COR-L47 (cell line): ENCODE measurements at regions not wholly inside any gene's neighbourhood (a gene's known extent, or its start where the extent isn't known, plus 50 kb on each side); places are given as distances from the start of the nearest gene placed in this dataset.
"Not testable (repeated sequence)": the region's sequence is repeated elsewhere in the genome, so short reads cannot be mapped to it uniquely, and the experiment has no call there.

ENCODE experiments used
- DNase-seq: peaks from one replicate; lab custom pipeline; 2025; lab: John Stamatoyannopoulos, UW

DNA sequence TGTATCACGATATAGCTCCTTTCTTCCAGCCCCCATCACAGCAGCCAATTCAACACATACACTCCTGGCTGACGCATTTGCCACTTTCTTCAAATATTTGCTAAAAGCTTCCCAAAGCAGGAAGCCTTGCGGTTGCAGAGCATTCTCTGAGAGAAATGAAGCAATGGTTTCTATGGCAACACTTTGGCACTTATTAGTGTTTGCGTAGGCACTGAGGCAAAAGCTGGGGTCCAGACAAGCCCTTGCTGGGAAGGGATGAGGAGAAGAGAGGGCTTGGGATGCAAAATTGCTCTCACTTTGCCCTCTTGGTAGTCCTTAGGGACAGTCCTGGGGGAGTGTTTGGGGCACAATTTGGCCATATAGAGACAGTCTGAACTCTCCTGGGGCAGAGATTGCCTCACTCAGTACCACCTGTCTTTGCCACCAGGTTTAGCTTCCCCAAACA, 55.0 kb upstream of the PAK3 start:
- no peak for DNase-seq

DNA sequence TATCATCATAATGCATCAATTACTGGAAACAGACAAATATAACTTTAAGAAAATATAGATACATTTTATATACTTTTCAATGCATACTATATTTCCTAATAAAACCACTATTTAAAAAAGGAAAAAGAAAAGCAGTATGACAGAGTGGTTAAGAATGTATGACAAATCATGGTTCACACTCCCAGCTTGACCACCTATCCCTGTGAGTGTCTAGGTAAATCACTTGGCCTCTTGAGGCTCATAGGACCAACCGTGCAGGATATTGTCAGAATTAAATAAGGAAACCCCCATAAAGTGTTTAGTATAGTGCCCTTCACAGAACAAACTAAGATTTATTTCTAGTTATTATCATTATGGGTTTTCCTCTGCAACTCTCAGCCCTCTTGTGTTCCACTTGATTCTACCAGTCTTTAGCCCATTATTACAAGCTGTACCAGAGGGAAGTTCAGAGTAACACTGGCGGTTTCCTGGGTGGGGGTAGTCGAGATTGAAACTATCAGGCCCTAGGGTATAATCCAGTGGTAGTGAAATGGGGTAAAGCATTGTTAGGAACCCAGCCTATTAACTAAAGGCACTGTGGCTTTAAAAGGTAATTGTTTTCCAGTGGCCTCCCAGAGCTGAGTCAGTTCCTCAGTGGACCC, 55.5 kb upstream of the PAK3 start:
- DNase-seq, result no peak

DNA sequence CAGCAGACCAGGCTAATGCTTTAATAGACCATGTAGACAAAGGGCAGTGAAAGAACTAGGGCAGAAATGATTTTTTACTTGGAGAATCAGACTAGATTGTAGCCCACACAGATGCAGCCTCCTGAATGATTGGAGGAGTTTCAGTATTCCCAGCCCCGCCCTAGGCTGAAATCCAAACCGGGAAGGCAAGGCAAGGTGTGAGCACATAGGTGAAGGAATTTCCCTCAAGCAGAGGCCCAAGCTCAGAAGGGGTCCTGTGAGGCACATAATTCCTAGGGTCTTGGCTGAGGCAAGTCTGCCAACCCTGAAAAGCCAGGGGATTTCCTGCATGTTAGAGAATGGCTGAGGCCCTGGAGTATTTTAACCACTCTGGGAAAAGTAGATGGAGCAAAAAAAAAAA, 56.4 kb upstream of the PAK3 start:
- DNase-seq, result no peak

DNA sequence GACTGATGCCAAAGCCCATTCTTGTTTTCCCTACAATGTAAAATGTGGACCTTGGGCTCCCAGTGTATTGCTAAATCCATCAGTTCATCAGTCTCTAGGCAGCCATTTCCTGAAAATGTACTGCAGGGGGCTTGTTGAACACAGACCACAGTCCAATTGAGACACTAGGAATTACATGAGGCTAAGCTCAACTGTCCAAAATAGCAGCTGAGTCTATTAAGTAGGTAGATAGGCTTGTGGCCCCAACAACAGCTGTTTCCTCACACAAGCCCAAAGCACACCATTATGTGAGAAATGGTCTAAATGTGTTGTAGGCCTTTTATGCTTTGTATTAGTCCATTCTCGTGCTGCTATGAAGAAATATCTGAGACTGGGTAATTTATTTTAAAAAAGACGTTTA, 60.0 kb upstream of the PAK3 start:
- no peak for DNase-seq

DNA sequence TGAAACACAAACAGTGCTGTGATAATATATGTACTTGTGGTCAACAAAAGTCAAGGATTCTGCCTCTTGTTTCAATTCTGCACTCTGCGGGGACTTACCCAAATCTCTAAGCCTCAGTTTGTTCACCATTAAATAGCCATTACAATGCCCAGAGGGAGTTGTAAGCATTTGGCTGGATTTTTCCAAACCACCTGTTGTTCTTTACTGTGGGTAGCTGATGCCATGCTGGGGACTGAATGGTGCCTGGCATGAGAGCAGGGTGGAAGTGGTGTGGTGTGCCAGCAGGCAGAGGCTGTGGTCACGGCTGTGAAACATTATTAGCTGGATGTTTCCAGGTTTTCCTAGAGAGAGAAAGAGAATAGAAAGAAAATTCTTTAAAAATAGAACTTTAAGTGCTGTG, 60.7 kb upstream of the PAK3 start:
- DNase-seq, result no peak

DNA sequence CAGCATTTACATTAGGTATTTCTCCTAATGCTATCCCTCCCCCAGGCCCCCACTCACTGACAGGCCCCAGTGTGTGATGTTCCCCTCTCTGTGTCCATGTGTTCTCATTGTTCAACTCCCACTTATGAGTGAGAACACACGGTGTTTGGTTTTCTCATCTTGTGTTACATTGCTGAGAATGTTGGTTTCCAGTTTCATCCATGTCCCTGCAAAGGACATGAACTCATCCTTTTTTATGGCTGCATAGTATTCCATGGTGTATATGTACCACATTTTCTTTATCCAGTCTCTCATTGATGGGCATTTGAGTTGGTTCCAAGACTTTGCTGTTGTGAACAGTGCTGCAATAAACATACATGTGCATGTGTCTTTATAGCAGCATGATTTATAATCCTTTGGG, 73.0 kb upstream of the PAK3 start:
- DNase-seq, result not testable (repeated sequence)

DNA sequence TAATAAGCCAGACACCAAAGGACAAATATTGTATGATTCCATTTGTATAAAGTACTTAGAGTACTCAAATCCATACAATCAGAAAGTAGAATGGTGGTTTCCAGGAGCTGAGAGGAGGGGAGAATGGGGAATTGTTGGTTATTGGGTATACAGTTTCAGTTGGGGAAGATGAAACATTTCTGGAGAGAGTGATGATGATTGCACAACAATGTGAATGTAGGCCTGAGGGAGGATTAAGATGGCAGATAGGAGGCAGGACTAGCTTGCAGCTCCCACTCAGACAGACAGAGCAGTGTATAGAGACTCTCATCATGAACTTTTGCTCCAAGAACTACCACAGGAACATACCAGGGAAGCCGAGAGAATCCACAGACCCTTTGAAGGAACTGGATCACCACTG, 75.7 kb upstream of the PAK3 start:
- DNase-seq, result no peak

DNA sequence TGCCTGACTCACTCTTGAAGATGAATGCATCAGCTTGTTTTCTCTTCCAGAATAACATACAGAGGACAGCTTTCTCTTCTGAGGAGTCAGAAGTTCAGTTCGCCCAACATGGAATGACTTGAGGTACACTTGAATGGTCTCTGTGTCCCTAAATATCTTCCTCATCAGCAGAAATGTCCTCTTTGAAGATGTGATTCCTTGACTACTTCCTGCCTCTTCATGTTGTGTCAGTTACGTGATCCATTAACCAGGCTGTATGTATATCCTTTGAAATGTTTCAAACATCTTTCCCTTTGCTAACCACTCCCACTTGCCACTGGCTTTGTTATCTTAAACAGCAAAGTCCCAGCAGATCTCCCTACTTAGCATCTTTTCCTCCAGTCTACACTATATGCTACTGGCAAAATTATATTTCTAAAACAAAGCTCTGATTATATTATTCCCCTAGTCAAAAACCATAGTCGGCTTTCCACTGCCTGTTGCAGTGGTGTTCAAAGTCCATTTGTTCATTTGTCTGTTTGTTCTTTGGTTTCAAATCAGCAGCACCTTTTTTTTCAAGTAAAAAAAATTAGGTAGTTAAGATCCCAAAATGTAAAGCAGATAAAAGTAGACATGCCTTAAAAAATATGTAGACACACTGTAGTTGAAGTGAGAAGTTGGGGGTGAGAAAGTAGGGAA, 82.1 kb upstream of the PAK3 start:
- DNase-seq, result no peak

DNA sequence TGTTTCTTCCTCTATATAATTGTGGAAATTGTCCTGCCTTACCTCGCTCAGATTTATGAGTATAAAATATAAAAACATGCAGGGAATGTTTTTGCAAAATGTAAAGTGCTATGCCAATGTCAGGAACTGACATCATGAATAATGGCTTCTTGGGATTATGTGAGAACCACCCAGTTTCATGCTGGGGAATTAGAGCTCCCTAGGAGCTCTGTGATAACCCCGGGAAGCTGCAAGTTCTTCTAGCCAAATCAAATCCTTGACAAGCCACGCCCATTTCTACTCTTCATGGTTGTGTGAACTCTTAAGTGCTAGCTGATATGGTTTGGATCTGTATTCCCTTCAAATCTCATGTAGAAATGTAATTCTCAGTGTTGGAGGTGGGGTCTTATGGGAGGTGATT, 85.9 kb upstream of the PAK3 start:
- DNase-seq, result no peak

DNA sequence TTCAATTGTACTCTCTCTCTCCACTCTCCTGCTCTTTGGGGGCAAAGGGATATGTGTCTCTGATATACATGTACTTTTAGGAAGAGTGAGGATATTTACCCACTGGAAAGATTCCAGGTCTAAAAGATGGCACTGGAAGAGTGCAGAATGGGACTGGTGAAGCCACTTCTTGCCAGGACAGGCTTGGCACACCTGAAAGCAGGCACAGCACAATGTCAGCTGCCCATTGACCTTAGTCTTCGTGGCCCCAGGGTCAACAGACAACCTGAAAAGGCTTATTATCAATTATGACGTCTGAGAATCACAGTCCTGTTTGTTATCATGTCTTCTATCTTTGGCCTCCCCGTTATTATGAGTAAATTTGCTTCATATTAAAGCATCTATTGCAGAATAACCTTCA, 86.7 kb upstream of the PAK3 start:
- DNase-seq, result no peak

DNA sequence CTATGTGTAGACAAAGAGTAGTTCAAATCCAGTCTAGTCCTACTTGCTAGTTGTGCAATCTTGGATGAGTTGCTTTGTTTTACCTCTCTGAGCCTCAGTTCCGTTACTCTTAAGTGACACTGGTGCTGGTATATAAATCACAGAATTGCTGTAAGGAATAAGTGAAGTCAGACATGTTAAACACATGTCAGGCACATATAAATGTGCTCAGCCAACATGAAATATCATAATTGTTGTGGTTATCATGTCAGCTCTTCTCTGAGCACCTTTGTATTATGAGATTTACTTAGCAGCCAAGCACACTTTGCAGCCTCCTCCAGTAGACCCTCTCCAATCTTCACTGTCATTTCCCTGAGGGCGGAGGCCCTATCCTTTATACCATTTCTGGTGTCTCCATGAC, 87.9 kb upstream of the PAK3 start:
- no peak for DNase-seq

DNA sequence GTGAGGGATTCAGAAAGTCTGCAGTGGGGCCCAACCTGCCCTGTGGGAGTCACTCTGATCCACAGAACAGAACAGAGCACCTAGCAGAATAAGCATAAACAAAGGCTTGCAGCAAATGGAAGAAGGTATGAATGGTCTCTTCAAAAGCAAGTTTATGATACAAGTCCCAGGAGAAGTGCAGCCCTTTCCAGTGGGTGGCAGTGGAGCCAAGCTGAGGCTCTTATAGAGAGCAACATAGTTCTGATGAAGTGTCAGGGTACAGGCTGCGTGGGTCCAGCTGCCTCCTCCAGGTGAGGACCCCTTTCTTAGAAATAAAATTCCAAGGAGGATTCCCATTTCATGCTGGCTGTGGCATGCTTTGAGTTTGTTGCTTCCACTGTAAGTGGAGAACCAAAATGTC, 88.8 kb upstream of the PAK3 start:
- DNase-seq, result no peak

DNA sequence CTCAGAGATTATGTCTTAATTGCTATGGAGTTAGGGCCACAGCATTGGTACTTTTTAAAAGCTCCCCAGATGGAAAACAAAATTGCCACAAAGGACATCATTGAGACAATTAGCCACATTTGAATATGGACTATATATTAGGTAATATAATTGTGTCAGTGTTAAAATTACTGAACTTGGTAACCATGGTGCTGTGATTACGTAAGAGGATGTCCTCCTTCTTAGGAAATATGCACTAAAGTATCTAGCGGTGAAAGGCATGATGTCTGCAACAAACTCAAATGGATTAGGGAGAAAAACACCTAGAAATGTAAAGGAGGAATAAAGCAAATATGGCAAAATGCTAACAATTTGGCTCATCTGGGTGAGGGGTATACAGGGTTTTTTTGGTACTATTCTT, 89.9 kb upstream of the PAK3 start:
- DNase-seq, result no peak

DNA sequence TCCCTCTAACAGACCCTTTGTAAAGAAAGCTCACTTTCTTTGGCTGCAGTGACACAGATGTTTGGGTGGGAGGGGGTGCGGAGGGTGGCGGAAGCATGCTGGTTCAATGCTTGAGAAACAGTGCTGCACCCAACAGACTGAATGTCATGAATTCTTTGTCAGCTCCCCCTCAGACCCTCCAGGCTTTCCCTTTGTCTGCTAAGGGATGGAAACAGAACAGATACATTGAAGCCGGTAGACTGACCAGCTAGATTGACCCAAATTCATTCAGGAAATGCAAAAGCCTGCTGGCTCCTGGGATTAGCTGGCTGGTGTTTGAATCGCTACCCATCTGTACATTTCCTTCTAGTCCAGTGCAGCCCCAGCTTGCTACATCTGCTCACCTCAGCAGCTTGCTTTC, 90.8 kb upstream of the PAK3 start:
- no peak for DNase-seq

DNA sequence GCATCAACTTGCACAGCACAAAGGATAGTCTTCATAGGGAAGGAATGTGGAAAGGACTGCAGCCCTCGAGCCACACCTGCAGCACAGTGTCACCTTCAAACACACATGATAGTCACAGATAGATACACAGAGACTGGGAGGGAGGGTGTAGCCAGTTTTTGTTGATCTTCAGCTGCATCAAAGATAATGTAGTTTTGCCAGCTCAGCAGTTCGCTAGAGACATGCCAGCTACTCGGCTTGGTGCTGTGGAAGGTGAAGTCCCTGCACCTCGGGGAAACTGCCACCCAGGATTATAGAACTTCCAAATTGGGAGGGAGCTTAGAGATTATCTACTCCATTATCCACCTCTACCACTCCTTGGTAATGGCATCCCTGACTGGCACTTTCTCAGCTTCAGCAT, 92.9 kb upstream of the PAK3 start:
- DNase-seq, result no peak

DNA sequence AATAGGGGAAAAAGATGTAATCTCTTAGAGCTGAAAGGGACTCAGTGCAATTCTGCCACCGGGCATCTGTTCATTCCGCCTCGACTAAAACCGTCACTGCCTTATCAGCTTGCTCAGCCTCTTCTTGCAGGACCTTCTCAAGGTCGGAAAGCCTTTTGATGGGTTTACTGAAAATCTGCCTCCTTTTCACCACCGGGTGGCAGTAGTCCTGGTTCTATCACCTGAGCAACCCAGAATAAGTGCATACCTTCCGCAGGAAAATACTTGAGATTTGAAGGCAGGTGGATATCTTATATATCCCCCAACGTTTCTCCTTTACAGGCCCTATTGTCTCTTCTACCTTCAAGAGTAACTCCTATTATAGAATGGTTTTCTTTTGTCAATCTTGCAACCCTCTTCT, 103.4 kb upstream of the PAK3 start:
- no peak for DNase-seq

DNA sequence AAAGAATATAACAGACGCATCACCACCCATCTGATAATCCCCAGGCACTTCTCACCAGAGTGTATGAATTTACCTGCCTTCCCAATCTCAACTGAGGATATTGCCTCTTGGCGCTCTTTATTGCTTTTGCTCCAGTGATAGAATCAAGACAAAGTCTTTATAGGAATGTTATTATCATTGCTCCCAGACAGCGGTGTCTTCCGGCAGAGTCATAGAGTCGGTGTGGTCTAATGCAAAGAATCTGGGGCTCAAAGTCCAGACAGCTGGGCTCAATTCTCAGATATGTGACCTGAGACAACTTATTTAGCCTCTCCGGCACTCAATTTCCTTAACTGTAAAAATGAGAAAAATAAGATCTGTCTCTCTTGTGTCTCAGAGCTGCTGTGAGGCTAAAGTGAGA, 106.1 kb upstream of the PAK3 start:
- DNase-seq, result no peak

DNA sequence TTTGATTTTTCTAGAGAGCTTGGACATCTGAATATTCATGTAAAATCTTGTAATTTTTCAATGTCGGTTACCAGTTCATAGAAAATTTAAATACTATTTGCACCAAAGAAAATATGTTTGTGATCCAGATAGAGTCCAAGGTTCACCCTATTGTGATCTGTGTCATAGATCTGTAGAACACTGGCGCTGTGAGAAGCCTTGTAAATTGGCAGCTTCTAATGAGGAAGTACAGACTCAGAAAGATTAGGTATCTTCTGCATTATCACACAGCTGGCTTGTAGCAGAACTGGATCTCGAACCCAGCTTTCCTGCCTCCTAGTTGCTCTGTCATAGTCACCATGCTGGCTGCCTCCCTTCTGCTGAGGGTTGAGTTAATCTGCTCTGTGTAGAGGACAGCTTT, 106.5 kb upstream of the PAK3 start:
- DNase-seq, result no peak

DNA sequence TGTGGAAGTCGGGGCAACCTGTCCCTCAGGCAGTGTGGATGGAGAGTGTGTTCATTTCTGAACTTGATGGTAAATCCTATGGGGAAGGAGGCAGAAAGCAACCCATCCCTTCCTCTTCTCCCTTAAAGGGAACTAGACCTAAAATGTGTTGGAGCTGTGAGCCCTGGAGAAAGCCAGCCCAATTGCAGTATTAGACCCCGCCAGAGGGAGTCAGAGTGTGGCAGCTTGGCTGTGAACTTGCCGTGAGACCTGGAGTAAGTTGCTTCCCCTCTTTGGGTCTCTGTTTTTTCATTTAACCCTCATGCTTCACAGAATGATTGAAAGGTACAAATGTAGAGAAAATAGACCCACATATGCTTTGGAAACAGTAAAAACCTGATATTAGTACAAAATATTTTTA, 108.7 kb upstream of the PAK3 start:
- DNase-seq, result no peak

DNA sequence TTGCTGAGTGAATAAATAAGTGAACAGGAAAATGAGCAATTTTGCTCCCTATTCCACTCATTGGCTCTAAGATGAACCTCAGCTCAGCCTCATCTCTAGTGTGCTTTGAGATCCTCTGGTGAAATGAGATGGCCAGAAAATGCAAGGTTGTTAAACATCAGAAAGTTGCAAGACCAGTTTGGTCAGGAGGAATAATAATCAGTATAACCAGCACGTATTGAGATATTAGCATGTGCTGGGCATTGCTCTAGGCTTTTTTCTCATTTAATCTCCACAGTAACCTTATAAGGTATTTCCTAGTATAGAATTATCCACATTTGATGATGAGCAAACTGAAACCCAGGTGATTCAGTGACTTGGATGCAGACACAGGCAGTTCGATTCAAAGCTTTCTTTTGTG, 110.5 kb upstream of the PAK3 start:
- DNase-seq, result no peak

DNA sequence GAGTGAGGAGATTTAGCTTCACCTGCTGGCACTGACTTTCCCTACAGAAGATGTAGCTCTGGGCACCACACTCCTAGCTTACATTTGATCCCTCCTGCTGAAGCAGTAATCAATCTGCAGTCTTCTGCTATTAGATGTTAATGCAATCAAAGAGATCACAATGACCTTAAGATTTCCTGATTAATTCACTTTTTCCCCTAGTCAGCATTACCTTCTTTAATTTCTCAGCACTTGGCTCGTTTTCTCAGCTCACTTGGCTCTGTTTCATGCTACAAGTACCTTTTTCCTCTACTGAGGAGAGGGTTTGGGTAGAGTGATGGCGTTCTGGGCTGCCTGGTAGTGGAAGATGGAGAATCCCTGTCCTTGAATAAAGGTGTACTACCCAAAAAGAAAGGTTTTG, 113.0 kb upstream of the PAK3 start:
- no peak for DNase-seq

DNA sequence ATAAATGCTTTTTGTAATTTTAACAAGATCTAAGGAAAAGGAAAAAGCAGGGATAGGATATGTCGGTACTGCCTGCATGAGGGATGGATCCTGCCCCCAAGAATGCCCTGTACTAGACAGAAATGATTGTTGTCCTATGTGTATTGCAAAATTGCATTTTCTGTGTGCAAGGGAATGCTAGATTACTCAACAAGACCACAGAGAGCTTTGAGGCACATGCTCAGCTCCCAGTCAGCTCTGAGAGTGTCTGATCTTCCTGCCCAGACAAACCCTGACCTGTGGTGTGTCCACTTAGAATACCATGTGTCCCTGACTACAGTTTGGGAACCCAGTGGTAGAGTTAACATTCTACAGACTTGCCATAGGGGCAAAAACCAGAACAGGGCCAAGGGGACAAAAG, 129.2 kb upstream of the PAK3 start:
- no peak for DNase-seq

DNA sequence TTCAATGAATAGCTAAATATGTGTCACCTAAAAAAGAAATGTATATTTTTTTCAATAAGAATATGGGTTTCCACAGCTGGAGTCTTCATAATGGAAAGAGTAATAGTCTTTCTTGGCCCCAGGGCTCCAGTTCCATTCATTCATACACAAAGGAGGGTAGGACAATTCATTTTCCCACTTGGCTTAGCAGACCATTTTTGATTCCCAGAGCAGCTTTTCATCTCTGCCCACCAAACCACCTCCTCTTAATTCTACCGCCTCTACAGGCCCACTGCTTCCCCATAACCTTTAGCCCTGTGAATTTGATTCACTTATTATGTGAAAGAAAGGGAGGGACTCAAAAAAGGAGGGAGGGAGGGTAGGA, 129.9 kb upstream of the PAK3 start:
- no peak for DNase-seq

DNA sequence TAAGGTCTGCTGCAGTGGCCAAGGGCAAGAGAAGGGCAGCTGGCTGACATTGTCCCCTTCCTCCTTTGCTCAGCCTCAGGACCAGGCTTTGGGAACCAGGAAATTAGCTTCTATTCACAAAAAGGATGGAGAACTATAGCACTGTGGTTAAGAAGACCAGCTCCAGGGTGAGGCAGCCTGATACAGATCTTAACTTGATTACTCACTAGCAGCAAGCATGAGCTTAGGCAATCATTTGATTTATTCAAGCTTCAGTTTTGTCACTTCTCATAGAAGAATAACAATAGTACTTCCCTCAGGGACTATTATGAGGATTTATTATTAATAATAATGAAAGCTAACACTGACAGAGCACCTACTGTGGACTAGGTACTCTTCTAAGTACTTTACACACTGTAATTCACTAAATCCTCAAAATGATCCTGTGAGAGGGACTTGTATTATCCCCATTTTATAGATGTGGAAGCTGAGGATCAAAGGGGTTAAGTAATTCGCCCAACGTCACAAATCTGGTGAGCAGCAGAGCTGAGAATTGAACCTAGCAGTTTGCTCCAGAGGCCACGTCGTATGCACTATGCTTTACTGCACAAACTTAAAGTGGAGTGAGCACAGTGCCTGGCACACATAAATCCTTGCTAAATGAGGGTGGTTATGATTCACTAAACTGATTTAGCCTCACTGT, 130.4 kb upstream of the PAK3 start:
- DNase-seq, result no peak
